HG03159 (cell line): ENCODE measurements at regions not wholly inside any gene's neighbourhood (a gene's known extent, or its start where the extent isn't known, plus 50 kb on each side); places are given as distances from the start of the nearest gene placed in this dataset.

Experiments
- ATAC-seq: cut with Tn5 transposase; IDR thresholded peaks from one replicate; pipeline ENCODE4 v1.9.1; 2021; ENCODE audit warnings: mild to moderate bottlenecking, moderate library complexity; ENCODE audit not compliant: unreplicated experiment

DNA sequence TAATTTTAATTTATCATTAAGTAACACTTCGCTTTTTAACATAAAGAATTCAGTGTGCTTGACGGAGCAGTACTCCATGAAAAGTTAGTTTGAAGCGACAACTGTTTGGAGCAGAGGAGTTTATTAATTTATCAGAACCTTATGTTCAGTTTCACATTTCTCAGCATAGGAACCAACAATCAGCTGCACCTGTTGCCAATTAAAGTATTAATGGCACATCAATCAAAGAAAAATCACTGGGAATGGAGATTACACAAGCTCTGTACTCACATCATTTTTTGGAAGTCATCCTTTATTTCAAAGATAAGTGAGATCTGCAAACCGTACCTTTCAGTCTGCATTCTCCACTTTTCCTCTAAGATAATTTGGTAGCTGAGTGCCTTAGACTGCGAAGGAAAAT, 344.6 kb downstream of the LMO4 start:
- ATAC-seq, result no peak

DNA sequence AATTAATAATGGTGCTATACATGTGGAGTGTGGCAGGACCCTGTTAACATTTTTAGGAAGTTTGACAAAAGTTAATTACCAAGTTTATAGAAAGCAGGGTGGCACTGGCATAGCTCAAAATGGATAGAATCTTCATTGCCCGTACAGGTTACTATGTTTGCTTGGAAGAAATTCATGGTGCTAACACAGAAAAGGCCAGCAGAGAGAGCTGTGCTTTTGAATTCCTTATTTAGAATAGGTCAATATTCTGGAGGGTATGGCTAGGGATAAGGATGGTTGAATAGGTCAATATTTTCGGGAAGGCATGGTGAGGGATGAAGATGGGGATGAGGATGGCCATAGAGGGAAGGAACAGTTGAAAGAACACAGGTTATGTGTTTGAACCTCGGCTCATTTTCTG, 345.1 kb downstream of the LMO4 start:
- ATAC-seq, result no peak

DNA sequence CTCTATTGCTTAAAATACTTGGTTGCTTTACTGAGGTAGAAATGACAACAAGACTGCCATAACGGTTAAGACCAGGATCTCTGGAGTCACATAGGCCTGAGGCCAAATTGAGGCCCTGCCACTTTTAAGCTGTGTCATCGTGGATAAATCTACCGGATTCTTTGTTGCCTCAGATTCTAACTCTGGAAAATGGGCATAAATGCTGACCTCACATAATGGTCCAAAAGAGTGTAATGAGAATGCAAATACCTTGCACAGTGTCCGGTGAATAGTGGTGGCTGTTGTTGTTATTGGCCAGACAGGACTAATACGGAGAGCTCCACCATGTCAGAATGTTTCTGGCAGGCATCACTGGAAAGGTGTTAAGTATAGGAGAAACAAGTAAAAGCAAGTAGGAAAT, 346.1 kb downstream of the LMO4 start:
- no peak for ATAC-seq

DNA sequence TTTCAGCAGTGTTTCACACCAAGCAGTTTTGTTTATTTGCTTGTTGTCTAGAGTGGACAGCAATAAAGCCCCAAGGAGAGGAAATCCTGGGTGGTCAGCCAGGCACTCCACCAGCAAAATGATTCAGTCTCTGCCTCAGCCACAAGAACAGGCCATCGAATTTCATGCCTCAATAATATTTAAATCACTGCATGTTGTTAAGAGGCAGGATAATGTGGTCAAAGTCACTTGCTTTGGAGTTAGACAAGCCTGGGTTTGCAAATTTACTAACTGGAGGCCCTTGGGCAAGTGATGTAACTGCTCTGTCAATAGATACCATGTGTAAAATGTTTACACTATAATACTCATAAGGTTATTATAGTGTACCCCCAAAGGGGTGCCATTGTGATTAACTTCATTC, 349.6 kb downstream of the LMO4 start:
- ATAC-seq, result no peak

DNA sequence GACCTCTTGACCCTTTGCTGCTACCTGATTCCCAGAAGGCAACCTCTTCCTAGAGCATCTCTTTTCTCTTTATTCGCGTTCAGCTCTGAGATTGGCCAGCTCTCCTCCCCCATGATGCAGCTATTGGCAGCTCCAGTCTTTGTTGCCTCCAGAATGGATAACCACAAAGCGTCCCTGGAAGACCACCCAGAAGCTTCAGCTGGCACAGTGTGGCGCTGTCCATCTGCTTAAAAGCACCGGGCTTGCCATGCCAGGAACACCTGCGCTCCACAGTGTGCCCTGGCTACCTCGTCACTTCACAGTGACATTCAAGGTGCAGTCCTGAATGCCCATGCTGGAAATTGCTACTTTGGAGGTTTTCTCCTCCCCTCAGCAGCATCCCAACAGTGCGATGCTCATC, 353.9 kb downstream of the LMO4 start:
- no peak for ATAC-seq

DNA sequence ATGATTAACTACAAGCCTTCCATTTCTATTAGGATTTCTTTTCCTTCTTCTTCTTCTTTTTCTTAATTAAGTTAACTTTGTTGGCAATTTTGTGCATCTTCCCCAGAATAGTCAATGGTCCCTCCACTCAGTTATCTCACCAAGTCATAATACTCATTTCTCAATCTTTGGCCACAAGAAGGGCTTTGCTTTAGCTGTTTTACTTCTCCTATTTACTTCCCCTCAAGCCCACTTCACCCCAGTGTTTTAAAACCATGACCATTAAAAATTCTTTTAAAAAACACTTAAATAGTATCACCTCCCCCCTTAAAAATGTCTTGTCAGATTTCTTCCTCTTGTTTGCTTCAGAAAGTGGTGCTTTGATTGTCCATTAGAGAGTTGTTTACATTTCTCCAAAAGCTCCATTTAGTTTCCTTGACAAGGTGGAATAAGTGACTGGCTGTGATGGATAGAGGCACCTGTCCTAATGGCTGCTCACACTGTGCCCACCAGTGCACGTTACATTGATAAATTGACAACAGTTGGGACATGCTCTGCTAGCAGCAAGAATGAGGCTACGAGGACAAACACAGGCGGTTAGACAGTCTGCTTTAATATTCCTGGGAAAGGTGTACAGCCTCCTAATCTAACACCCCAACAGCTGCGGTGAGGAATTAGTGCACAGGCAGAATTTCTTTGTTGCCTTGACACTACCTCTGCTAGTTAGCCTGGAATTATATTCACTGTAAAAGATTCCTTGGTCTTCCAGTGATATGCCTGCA, 354.7 kb downstream of the LMO4 start:
- ATAC-seq, result no peak

DNA sequence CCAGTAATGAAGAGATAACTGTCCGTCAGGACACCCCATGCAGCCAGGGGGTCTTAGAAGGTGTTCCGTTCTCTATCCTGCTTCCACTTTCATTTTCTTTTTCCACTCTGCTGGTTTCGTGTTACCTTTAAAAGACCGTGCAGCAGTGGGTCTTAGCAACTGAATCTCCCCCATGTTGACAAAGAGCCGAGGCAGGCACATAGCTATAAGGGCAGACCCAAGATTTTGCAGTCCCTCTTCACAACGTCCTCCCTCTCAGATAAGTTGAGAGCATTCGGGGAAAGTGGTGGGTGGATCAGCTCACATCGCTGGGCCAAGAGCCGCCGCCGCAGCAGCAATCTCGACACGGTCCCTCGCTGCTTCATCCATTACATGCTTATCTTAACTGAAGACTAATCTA, 355.5 kb downstream of the LMO4 start:
- ATAC-seq, result no peak

DNA sequence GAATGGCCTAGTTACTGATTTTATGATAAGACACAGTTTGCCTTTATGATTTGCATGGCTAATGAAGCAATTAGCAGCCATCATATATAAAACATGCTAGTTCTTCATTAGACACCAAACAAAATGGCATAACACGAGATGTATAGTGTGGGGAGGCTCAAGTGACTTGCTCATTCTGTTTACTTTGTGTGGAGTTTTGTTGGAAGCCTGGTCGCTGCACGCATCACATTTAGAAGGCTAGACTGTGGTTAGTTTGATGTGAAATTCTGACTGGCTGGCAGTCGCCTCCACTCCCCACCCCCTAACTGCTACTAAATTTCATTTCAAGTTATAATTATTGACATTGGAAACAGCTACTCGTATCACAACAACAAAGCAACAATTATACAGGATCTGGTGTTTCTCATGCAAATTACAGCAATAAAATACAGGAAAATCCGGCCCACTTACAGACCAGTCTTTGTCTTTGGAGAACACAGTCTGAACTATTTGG, 356.1 kb downstream of the LMO4 start:
- no peak for ATAC-seq

DNA sequence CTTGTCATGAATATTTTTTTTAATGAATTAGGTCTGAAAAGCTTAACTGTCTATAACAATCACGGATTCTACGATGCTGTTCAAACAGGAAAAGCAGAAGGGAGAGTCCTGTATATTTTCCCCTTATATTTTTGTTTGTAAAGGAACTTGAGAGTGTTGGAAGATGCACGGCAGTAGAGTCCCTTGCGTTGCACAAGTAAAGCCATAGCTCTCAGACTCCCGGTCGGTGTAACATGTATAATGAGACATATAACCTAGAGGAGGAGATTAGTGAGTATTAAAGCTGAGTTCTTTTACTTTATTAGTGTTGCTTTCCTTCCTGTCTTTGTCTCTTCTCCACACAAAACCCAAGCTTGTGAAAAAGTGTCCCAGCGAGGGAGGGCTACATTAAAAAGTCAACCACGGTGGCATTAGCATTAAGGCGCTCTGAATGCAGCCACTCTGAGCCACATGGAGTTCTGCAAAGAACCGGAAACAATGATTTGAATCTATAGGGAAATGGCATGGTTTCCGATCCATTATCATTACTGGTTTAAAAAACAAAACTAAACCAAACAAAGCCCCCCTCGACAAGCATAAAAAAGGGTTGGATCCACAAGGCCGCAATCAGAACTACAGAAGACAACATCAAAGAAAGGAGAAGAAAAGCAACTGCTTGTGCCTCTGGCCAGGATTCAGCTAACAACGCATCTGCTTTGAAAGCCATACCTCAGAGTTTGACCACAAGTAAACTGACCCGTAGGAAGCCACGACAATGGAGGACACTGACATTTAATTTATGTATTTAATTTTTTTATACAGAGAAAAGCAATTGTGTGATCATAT, 356.8 kb downstream of the LMO4 start:
- ATAC-seq, result no peak

DNA sequence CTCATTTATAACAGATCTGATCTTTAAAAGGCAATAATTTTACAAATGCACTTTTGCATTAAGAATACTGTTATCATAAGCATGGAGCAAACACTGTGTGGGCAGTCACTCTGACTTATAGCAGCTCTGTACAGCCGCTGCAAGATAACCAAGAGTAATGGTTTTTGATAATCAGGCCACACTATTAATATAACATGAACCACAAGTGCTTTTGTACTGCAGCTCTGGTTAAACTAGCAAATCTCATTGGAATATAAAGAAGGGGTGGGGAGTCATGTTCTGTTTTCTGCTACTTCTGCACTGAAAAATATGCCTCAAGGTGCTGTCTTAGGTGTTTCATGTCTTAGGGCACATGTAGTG, 357.4 kb downstream of the LMO4 start:
- no peak for ATAC-seq

DNA sequence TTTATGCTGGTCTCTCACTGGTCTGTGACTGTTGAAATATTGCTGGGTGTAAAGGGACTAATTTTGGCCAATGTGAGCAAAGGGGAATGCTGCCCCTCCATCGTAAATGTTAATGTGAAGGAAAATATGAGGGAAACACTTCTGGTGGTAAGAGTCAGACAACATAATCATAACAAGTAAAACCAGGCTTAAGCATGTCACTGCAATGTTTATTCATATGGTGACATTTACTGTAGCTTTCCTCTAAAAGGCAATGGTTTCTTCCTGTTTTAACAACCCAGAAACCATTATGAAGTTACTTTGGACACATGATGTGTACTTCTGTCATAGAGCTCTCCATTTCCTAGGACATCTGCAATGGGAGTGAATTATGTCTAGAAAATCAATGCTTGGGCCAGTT, 358.0 kb downstream of the LMO4 start:
- no peak for ATAC-seq

DNA sequence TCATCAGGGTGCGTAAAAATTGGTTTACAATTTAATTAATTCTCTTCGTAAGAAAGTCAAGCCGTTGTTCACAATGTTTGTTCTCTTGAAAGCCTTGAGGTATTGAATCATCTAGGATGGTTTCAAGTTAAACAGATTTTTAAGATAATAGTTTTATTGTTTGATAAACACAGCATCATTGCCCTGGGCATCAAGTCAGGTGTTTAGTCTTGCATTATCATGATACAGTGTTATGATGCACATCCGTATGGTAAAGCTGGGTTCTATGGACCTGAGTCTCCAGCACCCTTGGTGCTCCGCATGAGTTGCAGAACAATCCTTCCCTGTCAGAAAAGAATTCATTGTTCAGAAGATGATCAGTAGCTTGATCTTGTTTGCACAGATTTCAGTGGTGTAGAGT, 359.5 kb downstream of the LMO4 start:
- ATAC-seq, result no peak

DNA sequence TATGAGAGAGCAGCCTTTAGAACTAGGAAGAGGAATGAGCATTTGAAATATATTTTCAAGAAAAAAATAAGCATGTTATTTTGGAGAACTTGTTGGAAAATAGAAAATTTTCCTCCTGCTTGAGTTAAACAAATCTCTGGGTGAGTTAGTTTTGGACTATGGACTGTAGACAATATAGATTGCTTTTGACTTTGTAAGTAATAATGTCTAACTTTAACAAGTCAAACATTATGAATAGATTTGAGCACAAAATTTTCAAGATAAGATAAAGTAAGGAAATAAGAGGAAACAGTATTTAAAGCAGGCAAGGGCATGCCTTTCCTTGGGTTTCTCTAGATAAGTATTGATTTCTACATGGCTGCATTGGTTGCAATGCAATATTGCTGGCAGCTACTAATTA, 360.8 kb downstream of the LMO4 start:
- no peak for ATAC-seq

DNA sequence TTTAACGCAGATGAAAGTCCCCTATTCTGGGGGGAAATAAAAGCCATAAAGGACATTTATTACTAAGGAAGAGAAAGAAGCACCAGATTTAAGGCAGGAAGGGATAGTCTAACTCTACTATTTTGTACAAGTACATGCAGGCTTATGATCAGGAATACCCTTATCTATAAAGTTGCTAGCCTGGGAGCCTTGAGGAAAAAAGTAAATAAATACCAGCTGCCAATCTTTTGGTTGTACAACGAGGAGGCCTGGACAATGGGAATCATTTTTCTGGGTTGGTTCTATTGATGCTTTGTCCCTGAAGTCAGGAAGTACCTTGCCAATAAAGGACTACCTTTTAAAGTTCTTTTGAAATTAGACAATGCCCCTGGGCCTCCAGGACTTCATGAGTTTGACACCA, 367.8 kb downstream of the LMO4 start:
- ATAC-seq, result no peak

DNA sequence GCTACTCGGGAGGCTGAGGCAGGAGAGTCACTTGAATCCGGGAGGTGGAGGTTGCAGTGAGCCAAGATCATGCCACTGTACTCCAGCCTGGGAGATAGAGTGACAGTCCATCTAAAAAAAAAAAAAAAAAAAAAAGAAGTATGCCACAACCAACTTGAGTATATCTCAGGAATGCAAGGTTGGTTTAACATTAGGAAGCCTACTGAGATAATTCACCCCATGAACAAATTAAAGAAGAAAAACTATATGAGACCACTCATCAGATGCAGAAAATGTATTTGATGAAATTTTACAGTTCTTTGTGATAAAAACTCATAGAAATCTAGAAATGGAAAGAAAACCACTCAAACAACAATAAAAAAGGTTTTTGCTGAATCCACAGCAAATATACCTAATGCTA, 373.8 kb downstream of the LMO4 start:
- no peak for ATAC-seq

DNA sequence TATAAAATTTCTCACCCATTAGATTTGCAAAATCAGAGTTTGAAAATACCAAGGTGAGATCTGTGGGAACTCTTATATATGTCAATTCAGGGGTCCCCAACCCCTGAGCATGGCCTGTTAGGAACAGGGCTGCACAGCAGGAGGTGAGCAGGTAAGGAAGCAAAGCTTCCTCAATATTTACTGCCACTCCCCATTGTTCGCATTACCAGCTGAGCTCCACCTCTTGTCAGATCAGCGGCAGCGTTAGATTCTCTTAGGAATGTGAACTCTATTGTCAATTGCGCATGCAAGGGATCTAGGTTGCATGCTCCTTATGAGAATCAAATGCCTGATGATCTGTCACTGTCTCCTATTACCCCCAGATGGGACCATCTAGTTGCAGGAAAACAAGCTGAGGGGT, 376.6 kb downstream of the LMO4 start:
- no peak for ATAC-seq

DNA sequence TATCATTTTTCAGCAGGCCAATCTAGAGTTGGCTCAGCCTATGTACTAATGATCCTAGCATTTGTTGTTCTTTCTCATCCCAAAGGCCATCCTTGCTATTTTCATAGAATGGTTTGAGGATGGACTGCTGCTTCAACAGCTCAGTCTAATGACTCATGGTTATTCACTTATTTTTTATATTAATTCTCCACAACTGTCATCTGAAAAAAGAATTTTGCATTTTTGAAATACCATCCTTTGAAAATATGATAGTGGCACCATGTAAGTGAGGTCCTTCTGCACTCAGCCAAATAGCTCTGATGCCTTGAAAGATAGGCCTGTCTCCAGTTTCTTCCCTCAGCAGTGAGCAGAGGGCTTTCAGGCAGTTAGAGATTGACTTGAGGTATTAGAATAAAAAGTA, 377.5 kb downstream of the LMO4 start:
- no peak for ATAC-seq

DNA sequence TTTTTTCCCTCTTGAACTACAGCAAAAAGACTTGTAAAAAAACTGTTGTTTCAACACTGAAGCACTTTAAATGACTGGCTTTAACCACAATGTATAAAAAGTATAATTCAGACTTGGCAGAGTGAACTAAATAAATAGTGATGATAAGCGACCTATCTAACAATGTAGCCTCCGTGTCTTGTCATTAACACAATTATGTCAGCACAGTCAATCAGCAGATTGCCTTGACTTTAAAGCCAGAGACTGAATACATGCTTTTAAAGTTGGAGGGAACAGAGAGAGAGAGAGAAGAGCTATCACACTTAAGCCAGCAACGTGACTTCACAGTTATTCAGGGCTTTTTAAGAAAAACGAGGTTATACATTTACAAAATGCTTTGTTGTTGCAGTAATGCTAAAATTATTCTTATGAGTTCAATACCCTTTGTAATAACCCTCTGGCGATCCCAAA, 378.1 kb downstream of the LMO4 start:
- ATAC-seq, result no peak

DNA sequence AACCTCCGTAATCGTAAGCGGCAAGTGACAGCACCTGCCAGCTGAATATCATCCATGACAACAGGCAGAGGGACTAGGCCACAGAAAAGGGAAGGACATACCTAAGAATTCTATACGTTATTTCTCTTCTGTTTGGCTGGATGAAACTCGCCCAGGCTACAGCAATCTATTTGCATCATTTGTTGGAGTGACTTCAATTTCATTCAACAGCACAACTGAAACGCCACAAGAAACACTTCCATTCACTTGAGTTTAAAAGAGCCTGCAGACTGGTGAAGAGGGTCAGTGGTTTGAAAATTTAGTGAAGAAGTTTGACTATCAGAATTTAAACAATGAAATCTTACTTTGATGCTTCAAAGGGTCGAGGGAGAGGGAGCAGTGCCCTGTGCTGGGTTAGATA, 378.7 kb downstream of the LMO4 start:
- no peak for ATAC-seq

DNA sequence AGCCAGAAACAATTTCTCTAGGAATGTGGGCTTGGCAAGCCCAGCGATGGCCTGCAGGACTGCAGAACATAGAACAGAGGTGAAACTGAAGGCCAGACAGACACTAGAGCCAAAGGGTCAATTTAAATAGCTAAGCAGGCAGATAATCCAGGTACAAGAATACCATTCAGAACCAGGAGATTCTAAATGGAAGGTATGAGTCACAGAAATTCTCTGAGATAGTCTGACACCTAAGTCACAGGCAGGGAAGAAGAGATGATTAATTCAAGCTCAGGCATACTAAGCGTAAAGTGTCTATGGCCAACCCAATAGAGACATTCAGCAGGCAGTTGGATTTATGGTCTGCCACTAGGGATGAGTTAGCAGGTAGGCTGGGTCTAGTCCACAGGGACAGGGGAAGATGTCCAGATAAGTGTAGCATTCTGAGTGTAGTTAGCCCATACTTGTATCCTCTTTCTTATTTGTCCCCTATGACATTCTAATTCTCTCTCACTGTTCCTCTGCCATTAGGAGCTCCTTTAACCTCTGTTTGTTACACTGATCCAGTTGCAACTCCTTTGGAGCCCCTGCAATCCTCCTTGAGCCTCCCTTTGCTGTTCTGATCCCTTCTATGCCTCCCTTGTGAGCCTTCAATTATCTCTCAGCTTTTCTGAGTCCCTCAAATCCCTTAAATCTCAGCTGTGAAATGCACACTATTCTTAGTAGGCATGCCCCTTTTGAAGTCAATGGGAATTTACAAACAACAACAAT, 383.8 kb downstream of the LMO4 start:
- no peak for ATAC-seq

DNA sequence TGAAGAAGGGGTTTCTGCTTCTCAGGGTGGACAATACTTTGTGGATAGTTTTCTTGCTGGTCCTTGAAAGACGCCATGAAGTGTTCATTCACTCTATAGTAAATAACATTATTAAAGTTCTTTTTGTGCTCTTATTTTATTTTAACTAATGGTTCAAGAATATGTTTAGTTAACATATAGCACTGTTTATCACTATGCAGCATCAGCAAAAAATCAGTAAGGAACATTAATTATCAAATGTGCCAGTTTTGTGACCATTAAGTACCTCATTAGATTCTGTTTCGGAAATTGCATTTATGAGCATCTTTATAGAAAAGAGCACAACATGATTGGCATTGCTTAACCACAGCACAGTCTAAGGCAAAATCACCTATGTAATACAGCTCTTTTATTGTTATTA, 385.6 kb downstream of the LMO4 start:
- no peak for ATAC-seq

DNA sequence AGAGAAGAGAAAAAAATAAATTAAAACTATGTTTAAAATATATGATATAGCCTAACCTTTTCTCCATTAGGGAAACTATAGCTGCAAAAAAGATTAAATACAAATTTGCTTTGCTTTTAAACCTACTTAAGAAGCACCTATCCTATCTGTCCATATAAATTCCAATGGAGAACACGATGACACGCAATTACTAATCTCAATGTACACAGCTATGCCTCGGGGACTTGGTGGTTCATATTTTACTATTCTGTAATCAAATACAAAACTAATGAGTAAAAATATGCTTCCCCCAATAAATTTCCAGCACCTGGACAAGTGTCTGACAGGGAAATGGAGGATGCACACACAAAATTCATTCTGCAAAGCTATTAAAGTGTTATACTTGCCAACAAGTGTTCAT, 386.4 kb downstream of the LMO4 start:
- no peak for ATAC-seq
